HT1080 (cell line): ENCODE measurements at regions not wholly inside any gene's neighbourhood (a gene's known extent, or its start where the extent isn't known, plus 50 kb on each side); places are given as distances from the start of the nearest gene placed in this dataset.

Experiments
- DNase-seq: peaks from one replicate; pipeline ENCODE4 v3.0.0-alpha.2; 2015; ENCODE audit warnings: low read depth

- DNase-seq, result no peak
Measured at GRCh38 chr1:220363196-220363837, 91.1 kb upstream of the RAB3GAP2 start.

- no peak for DNase-seq
Measured at GRCh38 chr1:220356981-220357850, 85.0 kb upstream of the RAB3GAP2 start.

GRCh38 chr1:220353229-220354012, 81.2 kb upstream of the RAB3GAP2 start:
- no peak for DNase-seq

DNA sequence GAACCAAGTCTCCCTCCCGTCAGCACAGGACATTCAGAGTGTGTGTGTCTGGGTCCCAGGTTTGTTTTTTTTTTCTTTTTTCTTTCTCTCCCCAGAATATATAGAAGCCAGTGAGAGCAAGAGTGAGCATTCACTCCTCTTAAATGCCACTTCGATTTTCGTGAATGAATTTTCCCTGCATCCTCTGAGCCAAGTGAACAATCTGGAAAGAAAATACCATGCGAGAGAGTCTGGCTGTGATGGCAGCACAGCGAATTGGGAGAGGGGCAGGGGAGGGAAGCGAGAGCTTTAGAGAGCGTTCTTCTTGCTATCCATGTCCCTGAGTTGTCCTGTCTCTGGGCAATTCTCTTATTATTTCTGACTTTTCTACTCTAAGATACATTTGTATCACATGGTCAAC, 76.0 kb upstream of the RAB3GAP2 start:
- no peak for DNase-seq

DNA sequence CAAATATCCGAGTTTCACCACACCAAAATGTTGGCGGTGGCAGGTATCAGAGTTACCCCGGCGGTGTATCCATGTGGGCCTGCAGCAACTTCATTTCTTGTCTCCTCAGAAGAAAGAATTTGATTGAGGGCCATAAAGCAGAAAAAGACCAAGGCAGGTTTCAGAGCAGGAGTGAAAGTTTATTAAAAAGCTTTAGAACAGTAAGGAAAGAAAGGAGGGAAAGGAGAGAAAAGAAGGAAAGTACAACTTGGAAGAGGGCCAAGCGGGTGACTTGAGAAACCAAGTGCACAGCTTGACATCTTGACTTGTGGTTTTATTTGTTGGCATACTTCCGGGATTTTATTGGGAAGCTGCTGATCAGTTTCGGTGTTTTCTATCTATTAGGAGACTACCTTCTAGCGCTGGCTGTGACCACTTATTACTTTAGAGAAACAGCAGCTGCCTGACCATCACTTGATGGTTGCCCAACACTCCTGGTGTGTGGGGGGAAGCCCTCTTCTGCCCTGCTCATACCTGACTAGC, 75.5 kb upstream of the RAB3GAP2 start:
- DNase-seq, result peak; percentile 30

- DNase-seq, result no peak
Measured at GRCh38 chr1:220344745-220345144, 72.5 kb upstream of the RAB3GAP2 start.

GRCh38 chr1:220342853-220343252, 70.6 kb upstream of the RAB3GAP2 start:
- DNase-seq, result peak; percentile 6

- no peak for DNase-seq
Measured at GRCh38 chr1:220341126-220341525, 68.9 kb upstream of the RAB3GAP2 start.

DNA sequence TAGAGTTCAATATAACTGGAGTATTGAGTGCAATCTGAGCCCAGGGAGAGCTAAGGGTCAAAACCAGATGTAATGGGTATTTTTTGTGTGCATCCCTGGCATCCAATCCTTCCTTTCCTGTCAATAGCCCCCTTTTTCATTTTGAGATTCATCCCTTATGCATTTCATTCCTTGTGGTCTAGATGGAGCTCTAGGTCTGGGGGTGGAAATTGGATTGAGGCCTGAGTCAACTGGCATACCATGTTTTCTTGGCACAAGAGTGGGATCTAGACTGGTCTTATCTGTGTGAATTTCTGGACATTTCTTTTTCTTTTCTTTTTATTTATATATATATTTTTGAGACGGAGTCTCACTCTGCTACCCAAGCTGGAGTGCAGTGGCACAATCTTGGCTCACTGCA, 67.3 kb upstream of the RAB3GAP2 start:
- DNase-seq, result no peak

DNA sequence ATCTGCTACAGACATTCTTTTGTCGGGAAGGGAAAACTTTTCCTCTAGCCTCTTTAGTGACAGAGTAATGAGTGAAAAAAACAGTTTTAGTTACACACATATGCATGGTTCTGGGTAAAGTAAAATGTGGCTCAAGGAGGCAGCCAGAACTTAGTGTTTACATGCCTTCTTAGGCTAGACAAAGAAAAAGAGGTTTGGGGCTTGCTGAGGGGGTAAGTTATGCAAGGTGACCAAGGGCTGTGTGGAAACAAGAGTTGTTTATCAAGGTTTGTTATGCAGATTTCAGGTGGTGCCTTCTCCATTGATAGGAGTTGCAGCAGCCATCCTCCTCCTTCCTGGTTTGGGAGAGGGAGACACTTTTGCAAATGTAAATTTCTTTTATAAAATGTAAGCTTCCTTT, 66.5 kb upstream of the RAB3GAP2 start:
- DNase-seq, result no peak

GRCh38 chr1:220336391-220337031, 64.3 kb upstream of the RAB3GAP2 start:
- no peak for DNase-seq

- peak; percentile 24 for DNase-seq
Measured at GRCh38 chr1:220335668-220336067, 63.4 kb upstream of the RAB3GAP2 start.

GRCh38 chr1:220331318-220331717, 59.1 kb upstream of the RAB3GAP2 start:
- DNase-seq, result no peak

DNA sequence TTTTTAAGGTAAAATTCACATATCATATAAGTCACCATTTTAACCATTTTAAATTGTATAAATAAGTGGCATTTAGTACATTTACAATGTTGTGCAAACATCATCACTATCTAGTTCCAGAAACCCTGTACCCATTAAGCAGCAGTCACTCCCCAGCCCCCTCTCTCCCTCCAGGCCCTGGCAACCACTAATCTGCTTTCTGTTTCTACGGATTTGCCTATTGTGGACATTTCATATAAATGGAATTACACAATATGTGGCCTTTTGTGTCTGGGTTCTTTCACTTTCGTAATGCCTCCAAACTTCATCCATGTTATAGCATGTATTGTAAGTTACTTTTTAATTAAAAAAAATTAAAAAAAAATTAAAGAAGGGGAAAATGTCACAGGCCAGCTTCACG, 58.0 kb upstream of the RAB3GAP2 start:
- DNase-seq, result no peak

GRCh38 chr1:220327106-220327505, 54.9 kb upstream of the RAB3GAP2 start:
- no peak for DNase-seq

GRCh38 chr1:220326578-220326977, 54.3 kb upstream of the RAB3GAP2 start:
- DNase-seq, result peak; percentile 67

GRCh38 chr1:220325306-220325995, 53.2 kb upstream of the RAB3GAP2 start:
- DNase-seq, result peak; percentile 36

GRCh38 chr1:220323717-220324116, 51.5 kb upstream of the RAB3GAP2 start:
- no peak for DNase-seq

- no peak for DNase-seq
Measured at GRCh38 chr1:220322570-220322969, 50.3 kb upstream of the RAB3GAP2 start.
